ENCODE measurements at regions not wholly inside any gene's neighbourhood (a gene's known extent, or its start where the extent isn't known, plus 50 kb on each side); places are given as distances from the start of the nearest gene placed in this dataset.
A peak's percentile ranks its signal among the peaks of the same experiment; 100 is the strongest.

DNA sequence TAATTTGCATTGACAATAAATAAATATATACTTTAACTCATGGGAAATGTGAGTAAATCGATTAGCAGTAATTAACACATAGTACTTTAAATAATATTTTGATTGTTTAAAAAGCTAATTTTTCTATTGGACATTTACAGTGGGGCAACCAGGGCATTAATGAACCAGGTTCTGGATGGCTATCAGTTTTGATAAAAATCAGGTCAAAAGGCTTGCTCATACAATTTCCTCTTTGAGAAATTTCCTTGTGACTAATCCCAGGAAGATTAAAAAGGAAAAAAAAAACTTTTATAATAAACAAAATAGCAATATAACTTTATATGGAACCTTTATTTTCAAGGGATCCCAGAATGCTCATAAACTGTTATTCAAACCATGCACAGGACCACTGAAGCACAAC, 497.2 kb upstream of the ZEB2 start:
- DNase-seq = no peak
- Histone ChIP-seq H3K27me3 (replicated peaks) (no peaks in the 10 kb centered on the region), H3K36me3 (replicated peaks) (no peaks in the 10 kb centered on the region), H3K4me3 (ENCODE audit: low read depth, low read length) (no peak overlapping the region), H3K27ac (no peak overlapping the region)
- in situ Hi-C loops (cut with HindIII; ENCODE audit: low pct_ligation_motif_present, low sequenced_read_pairs) = no loop called here
- TF ChIP-seq, protein P1, sequence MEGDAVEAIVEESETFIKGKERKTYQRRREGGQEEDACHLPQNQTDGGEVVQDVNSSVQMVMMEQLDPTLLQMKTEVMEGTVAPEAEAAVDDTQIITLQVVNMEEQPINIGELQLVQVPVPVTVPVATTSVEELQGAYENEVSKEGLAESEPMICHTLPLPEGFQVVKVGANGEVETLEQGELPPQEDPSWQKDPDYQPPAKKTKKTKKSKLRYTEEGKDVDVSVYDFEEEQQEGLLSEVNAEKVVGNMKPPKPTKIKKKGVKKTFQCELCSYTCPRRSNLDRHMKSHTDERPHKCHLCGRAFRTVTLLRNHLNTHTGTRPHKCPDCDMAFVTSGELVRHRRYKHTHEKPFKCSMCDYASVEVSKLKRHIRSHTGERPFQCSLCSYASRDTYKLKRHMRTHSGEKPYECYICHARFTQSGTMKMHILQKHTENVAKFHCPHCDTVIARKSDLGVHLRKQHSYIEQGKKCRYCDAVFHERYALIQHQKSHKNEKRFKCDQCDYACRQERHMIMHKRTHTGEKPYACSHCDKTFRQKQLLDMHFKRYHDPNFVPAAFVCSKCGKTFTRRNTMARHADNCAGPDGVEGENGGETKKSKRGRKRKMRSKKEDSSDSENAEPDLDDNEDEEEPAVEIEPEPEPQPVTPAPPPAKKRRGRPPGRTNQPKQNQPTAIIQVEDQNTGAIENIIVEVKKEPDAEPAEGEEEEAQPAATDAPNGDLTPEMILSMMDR (IDR thresholded peaks at IDR 0.05; ENCODE audit: low read depth, low read length, missing control alignments) = no peak

DNA sequence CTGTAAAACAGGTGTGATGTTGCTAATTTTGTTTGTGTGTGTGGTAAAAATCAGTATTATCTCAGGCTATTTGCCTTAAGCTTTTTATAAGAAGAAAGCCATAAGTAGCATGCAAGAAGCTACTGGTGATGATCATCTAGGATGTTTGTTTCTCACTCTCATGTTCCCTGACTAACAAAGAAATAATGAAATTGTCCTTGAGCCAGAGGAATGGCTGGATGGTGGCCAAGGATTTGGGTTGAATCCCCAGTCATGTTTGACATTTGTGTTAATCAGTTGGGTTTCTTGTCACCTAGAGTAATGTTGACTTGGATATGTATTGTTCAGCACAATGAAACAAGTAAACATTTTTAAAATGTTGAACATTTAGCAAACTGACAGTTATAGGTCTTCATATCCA, 496.8 kb upstream of the ZEB2 start:
- Histone ChIP-seq H3K4me3 (ENCODE audit: low read depth, low read length) (no peak overlapping the region), H3K27me3 (replicated peaks) (no peaks in the 10 kb centered on the region), H3K36me3 (replicated peaks) (no peaks in the 10 kb centered on the region), H3K27ac (no peak overlapping the region)
- in situ Hi-C loops (cut with HindIII; ENCODE audit: low pct_ligation_motif_present, low sequenced_read_pairs) = no loop called here
- DNase-seq = no peak
- TF ChIP-seq, protein P1 (IDR thresholded peaks at IDR 0.05; ENCODE audit: low read depth, low read length, missing control alignments) = no peak

DNA sequence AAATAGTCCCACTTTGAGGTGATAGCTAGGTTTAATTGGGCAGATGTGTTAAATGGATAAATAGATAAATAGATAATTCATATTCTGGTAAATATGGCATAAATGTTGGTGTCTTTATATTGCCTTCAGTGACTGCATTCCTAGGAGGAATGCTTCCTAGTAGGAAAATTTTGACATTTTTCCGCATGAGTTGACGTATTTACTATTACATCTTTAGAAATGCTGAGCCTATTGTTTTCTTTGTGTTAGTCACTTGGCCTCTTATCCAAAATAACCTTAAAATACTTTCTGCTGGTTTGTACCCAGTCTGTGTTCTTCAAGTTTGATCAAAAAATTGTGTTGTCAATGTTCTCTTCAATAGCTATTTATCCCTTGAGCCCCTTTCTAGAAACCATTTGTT, 495.6 kb upstream of the ZEB2 start:
- peak overlapping the region; percentile 32 for H3K27ac ChIP-seq
- no peak overlapping the region for H3K4me3 ChIP-seq (ENCODE audit: low read depth, low read length)
- H3K36me3 ChIP-seq (replicated peaks) = no peaks in the 10 kb centered on the region
- DNase-seq = no peak
- no peaks in the 10 kb centered on the region for H3K27me3 ChIP-seq (replicated peaks)
- TF ChIP-seq, protein P1 (IDR thresholded peaks at IDR 0.05; ENCODE audit: low read depth, low read length, missing control alignments) = no peak
- in situ Hi-C loops (cut with HindIII; ENCODE audit: low pct_ligation_motif_present, low sequenced_read_pairs) = no loop called here

DNA sequence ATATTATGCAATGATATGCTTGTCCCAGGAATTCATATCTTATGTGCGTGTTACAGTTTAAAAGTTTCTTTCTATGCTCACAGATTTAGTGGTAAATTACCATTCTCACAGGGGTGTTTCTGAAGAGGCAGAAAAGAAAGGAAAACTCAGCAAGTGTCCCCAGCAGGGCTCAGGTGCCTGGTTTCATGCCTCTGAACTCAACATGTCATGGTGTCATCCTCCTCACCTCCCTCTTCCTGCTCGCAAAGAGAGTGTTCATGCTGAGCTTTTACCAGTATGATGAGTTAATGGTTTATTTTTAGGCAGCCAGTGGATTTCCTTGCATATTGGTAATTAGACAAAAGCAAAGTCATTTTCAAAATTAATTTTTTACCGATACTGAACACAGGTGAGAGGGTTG, 492.9 kb upstream of the ZEB2 start:
- Histone ChIP-seq H3K4me3 (ENCODE audit: low read depth, low read length) (no peak overlapping the region), H3K27me3 (replicated peaks) (no peaks in the 10 kb centered on the region), H3K27ac (no peak overlapping the region), H3K36me3 (replicated peaks) (no peaks in the 10 kb centered on the region)
- in situ Hi-C loops (cut with HindIII; ENCODE audit: low pct_ligation_motif_present, low sequenced_read_pairs) = no loop called here
- DNase-seq = no peak
- TF ChIP-seq, protein P1 (IDR thresholded peaks at IDR 0.05; ENCODE audit: low read depth, low read length, missing control alignments) = no peak

DNA sequence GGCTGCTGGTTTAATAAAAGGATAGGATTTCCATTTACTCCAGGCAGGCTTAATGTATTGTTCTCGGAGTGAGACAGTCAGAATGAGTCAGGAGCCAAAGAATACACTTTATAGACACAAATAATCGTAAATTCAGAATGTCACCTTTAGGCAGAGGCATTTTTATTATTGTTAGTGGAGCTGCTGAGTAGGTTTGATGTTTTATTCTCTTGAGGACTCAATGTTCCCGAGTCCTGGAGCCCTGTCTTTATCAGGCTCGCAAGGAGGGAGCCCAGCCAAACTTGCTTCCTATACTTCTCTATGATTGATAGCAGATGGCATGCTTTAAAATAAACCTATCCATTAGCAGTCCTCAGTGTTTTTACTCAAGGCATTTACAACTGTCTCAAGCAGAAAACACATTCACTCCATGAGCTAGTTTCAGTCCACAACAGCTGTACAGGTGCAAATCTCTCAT, 492.3 kb upstream of the ZEB2 start:
- in situ Hi-C loops (cut with HindIII; ENCODE audit: low pct_ligation_motif_present, low sequenced_read_pairs) = no loop called here
- Histone ChIP-seq H3K36me3 (replicated peaks) (no peaks in the 10 kb centered on the region), H3K27ac (peak overlapping the region; percentile 49), H3K27me3 (replicated peaks) (no peaks in the 10 kb centered on the region), H3K4me3 (ENCODE audit: low read depth, low read length) (no peak overlapping the region)
- TF ChIP-seq, protein P1 (IDR thresholded peaks at IDR 0.05; ENCODE audit: low read depth, low read length, missing control alignments) = no peak
- no peak for DNase-seq

DNA sequence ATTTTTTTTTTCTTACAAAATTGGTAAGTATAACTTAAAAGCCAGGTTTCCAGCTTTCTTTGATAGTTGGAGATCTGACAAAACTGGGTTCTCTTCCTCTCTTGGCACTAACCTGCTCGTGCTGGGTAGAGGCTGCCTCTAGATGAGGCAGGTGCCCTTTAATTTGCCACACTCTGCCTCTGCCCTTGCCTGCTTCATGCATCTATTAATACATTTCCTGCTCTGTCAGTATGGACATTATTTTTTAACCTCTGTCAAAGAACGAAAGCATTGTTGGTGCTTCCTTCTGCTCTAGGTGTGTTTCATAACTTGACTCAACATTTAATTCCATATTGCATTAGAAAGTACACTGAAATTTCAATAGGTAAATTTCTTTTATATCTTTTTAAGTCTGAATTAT, 490.7 kb upstream of the ZEB2 start:
- DNase-seq = no peak
- Histone ChIP-seq H3K4me3 (ENCODE audit: low read depth, low read length) (no peak overlapping the region), H3K27me3 (replicated peaks) (no peaks in the 10 kb centered on the region), H3K36me3 (replicated peaks) (no peaks in the 10 kb centered on the region), H3K27ac (no peak overlapping the region)
- in situ Hi-C loops (cut with HindIII; ENCODE audit: low pct_ligation_motif_present, low sequenced_read_pairs) = no loop called here
- TF ChIP-seq, protein P1 (IDR thresholded peaks at IDR 0.05; ENCODE audit: low read depth, low read length, missing control alignments) = no peak
